ENCODE measurements at regions not wholly inside any gene's neighbourhood (a gene's known extent, or its start where the extent isn't known, plus 50 kb on each side); places are given as distances from the start of the nearest gene placed in this dataset.

GRCh38 chr2:136497709-136498108, 267.6 kb upstream of the THSD7B start:
- H3K9ac ChIP-seq (ENCODE audit: insufficient read depth, low read length, poor library complexity, severe bottlenecking) = no peak overlapping the region
- H3K4me1 Mint-ChIP-seq = no peaks in the 10 kb centered on the region
- no peaks in the 10 kb centered on the region for H3K79me2 ChIP-seq (ENCODE audit: insufficient read depth, low read length)
- WGBS (ENCODE audit: insufficient coverage) = no CpG with 5 or more reads among the region's 3 CpGs
- TF ChIP-seq, protein P1, sequence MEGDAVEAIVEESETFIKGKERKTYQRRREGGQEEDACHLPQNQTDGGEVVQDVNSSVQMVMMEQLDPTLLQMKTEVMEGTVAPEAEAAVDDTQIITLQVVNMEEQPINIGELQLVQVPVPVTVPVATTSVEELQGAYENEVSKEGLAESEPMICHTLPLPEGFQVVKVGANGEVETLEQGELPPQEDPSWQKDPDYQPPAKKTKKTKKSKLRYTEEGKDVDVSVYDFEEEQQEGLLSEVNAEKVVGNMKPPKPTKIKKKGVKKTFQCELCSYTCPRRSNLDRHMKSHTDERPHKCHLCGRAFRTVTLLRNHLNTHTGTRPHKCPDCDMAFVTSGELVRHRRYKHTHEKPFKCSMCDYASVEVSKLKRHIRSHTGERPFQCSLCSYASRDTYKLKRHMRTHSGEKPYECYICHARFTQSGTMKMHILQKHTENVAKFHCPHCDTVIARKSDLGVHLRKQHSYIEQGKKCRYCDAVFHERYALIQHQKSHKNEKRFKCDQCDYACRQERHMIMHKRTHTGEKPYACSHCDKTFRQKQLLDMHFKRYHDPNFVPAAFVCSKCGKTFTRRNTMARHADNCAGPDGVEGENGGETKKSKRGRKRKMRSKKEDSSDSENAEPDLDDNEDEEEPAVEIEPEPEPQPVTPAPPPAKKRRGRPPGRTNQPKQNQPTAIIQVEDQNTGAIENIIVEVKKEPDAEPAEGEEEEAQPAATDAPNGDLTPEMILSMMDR (IDR thresholded peaks at IDR 0.05) = no peak
- H3K4me3 ChIP-seq (replicated peaks in 1 of 3; ENCODE audit: low read depth in 2 of 3, low read length in 3 of 3) = no peak overlapping the region
- no peaks in the 10 kb centered on the region for H3K4me1 ChIP-seq (ENCODE audit: control insufficient read depth in 1 of 2, insufficient read depth in 2 of 2, low read length in 2 of 2)
- DNase-seq = no peak
- intact Hi-C loops (cut with micrococcal nuclease) = no loop called here
- peaks cover 2% of the 10 kb centered on the region in 3 donors for H3K27me3 Mint-ChIP-seq (ENCODE audit: low read depth in 3 of 3)
- no peaks in the 10 kb centered on the region for H4K20me1 ChIP-seq (ENCODE audit: insufficient read depth, low read length)
- peaks cover 0 to 3% of the 10 kb centered on the region in 2 donors for H3K9me3 ChIP-seq (replicated peaks in 1 of 2; ENCODE audit: control insufficient read depth in 1 of 2, insufficient read depth in 1 of 2, low read length in 2 of 2)
- peaks cover 0 to 6% (median 2%) of the 10 kb centered on the region in 7 donors for H3K9me3 Mint-ChIP-seq
- no peak overlapping the region for H3K27ac ChIP-seq (ENCODE audit: low read depth in 1 of 2, low read length in 2 of 2)
- H3K4me2 ChIP-seq (replicated peaks; ENCODE audit: extremely low read depth, low read length, poor library complexity, severe bottlenecking) = no peak overlapping the region
- no peaks in the 10 kb centered on the region for H3K27me3 ChIP-seq (ENCODE audit: control insufficient read depth in 2 of 2, insufficient read depth in 2 of 2, low read length in 2 of 2)
- H2AFZ ChIP-seq (ENCODE audit: insufficient read depth, low read depth, low read length, poor library complexity, severe bottlenecking) = no peak overlapping the region
- no peak overlapping the region for H3K4me3 Mint-ChIP-seq
- no peak overlapping the region for H3K27ac Mint-ChIP-seq
- H3K36me3 Mint-ChIP-seq = no peaks in the 10 kb centered on the region
- H3K36me3 ChIP-seq (replicated peaks in 1 of 2; ENCODE audit: control insufficient read depth in 1 of 2, insufficient read depth in 2 of 2, low read length in 2 of 2) = no peaks in the 10 kb centered on the region

DNA sequence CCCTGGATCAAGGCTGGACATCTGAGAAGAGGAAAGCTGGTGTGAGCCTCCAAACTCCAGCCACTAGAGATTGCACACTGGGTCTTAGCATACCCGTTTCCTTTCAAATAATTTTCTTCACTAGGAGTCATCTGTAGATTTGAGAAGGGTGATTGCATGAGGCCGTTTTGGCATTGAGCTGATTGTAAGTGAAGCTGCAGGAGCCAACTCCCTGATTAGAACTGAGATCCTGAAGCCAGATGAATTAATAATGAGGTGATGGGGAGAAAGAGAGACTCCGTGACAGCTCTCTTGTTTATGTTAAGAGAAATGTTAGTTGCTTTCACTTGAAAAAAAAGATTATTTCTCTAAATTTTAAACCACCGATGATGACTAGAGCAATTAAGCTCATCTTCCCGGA, 268.4 kb upstream of the THSD7B start:
- no peak overlapping the region for H3K4me3 ChIP-seq (replicated peaks in 1 of 3; ENCODE audit: low read depth in 2 of 3, low read length in 3 of 3)
- intact Hi-C loops (cut with micrococcal nuclease) = no loop called here

More for the DNA sequence above, 268.4 kb upstream of the THSD7B start:
- Mint-ChIP-seq H3K27ac (no peak overlapping the region), H3K4me3 (no peak overlapping the region), H3K9me3 (peaks cover 0 to 6% (median 2%) of the 10 kb centered on the region in 7 donors), H3K27me3 (ENCODE audit: low read depth in 3 of 3) (peaks cover 2% of the 10 kb centered on the region in 3 donors), H3K4me1 (no peaks in the 10 kb centered on the region), H3K36me3 (no peaks in the 10 kb centered on the region)
- no peak overlapping the region for H3K4me2 ChIP-seq (replicated peaks; ENCODE audit: extremely low read depth, low read length, poor library complexity, severe bottlenecking)
- no peak overlapping the region for H2AFZ ChIP-seq (ENCODE audit: insufficient read depth, low read depth, low read length, poor library complexity, severe bottlenecking)
- no CpG with 5 or more reads among the region's 5 CpGs for WGBS (ENCODE audit: insufficient coverage)
- no peaks in the 10 kb centered on the region for H3K36me3 ChIP-seq (replicated peaks in 1 of 2; ENCODE audit: control insufficient read depth in 1 of 2, insufficient read depth in 2 of 2, low read length in 2 of 2)
- TF ChIP-seq, protein P1 (IDR thresholded peaks at IDR 0.05) = no peak
- DNase-seq = no peak
- no peak overlapping the region for H3K9ac ChIP-seq (ENCODE audit: insufficient read depth, low read length, poor library complexity, severe bottlenecking)
- no peaks in the 10 kb centered on the region for H3K79me2 ChIP-seq (ENCODE audit: insufficient read depth, low read length)
- no peaks in the 10 kb centered on the region for H3K4me1 ChIP-seq (ENCODE audit: control insufficient read depth in 1 of 2, insufficient read depth in 2 of 2, low read length in 2 of 2)
- no peaks in the 10 kb centered on the region for H4K20me1 ChIP-seq (ENCODE audit: insufficient read depth, low read length)
- no peak overlapping the region for H3K27ac ChIP-seq (ENCODE audit: low read depth in 1 of 2, low read length in 2 of 2)
- no peaks in the 10 kb centered on the region for H3K27me3 ChIP-seq (ENCODE audit: control insufficient read depth in 2 of 2, insufficient read depth in 2 of 2, low read length in 2 of 2)
- peaks cover 0 to 3% of the 10 kb centered on the region in 2 donors for H3K9me3 ChIP-seq (replicated peaks in 1 of 2; ENCODE audit: control insufficient read depth in 1 of 2, insufficient read depth in 1 of 2, low read length in 2 of 2)
